Tibial nerve (tissue), 4 donors: ENCODE measurements at regions not wholly inside any gene's neighbourhood (a gene's known extent, or its start where the extent isn't known, plus 50 kb on each side); places are given as distances from the start of the nearest gene placed in this dataset.

Source experiments
- DNase-seq, 2 donors: peaks; one replicate each; pipeline ENCODE4 v3.0.0-alpha.2; 2019; ENCODE audit warnings: low spot score in 2 of 2
- H3K27ac ChIP-seq, 4 donors: fragments of 200-600 bp; sonication (generic) in 3 of 4; one replicate each; pipeline ENCODE4 v1.5.1; 2017 to 2019; ENCODE audit warnings: mild to moderate bottlenecking in 1 of 4
- H3K27me3 ChIP-seq, 2 donors: fragments of 200-600 bp; sonication (generic) in 1 of 2; one replicate each; pipeline versions ENCODE4 v1.5.1 to v1.6.0; 2017 to 2019
- H3K36me3 ChIP-seq, 3 donors: fragments of 200-600 bp; sonication (generic); one replicate each; pipeline ENCODE4 v1.5.1; 2018 to 2019
- H3K4me1 ChIP-seq, 4 donors: fragments of 200-600 bp; sonication (generic) in 3 of 4; one replicate each; pipeline ENCODE4 v1.5.1; 2017 to 2019
- H3K4me3 ChIP-seq, 4 donors: fragments of 200-600 bp; sonication (generic) in 3 of 4; one replicate each; pipeline ENCODE4 v1.5.1; 2017 to 2019; ENCODE audit warnings: mild to moderate bottlenecking in 1 of 4, moderate library complexity in 1 of 4
- H3K9me3 ChIP-seq, 4 donors: fragments of 200-600 bp; sonication (generic) in 3 of 4; one replicate each; pipeline ENCODE4 v1.5.1; 2017 to 2019
- EP300 ChIP-seq, 2 donors: sonication (generic); formaldehyde crosslinking; IDR thresholded peaks; one replicate each; pipeline ENCODE4 v1.6.1; 2017; ENCODE audit warnings: antibody characterized with exemption in 2 of 2, mild to moderate bottlenecking in 1 of 2
- POLR2A ChIP-seq, 2 donors: fragments of 450-650 bp; IDR thresholded peaks; one replicate each; pipeline ENCODE4 v1.6.1; 2017; ENCODE audit warnings: antibody characterized with exemption in 2 of 2, mild to moderate bottlenecking in 2 of 2, moderate library complexity in 2 of 2
- WGBS, 2 donors: methylation state at CpG; one replicate each; pipeline ENCODE4 v1.1.5; 2018; 5-methylcytosine and 5-hydroxymethylcytosine counted together
- TF ChIP-seq, protein P1 (sequence below), 5 experiments: fragments of 200-600 bp in 3 of 5; fragments of 450-650 bp in 2 of 5; sonication (generic) in 3 of 5; IDR thresholded peaks; one replicate each; pipeline ENCODE4 v1.5.1; 2016 to 2019; ENCODE audit warnings: antibody characterized with exemption in 5 of 5, mild to moderate bottlenecking in 3 of 5, moderate library complexity in 2 of 5

DNA sequence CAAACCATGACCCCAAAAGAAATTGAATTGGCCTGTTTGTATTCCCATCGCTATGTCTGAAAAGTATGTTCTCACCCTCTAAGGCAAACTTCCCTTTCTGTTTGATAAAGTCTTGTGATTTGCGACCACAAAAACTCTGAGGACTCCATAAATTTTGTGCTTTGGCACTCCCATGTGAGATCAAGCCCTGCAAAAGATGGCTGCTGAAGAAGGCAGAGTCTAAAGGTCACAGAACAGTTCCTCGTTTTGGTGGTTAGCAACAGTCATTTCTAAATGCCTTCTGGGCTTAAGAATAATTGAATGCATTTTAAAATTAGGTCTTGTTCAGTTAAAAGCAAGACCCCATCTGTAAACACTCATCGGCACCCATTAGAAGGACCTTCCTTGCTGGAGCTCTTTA lies 441.6 kb downstream of the OMA1 start:
- Histone ChIP-seq H3K9me3 (no peaks in the 10 kb centered on the region), H3K27me3 (no peaks in the 10 kb centered on the region), H3K27ac (no peak overlapping the region), H3K4me3 (no peak overlapping the region), H3K4me1 (no peaks in the 10 kb centered on the region), H3K36me3 (no peaks in the 10 kb centered on the region)
- 33 to 48% methylated on average over 4 of the region's 4 CpGs for WGBS, 2 donors
- TF ChIP-seq, protein P1, sequence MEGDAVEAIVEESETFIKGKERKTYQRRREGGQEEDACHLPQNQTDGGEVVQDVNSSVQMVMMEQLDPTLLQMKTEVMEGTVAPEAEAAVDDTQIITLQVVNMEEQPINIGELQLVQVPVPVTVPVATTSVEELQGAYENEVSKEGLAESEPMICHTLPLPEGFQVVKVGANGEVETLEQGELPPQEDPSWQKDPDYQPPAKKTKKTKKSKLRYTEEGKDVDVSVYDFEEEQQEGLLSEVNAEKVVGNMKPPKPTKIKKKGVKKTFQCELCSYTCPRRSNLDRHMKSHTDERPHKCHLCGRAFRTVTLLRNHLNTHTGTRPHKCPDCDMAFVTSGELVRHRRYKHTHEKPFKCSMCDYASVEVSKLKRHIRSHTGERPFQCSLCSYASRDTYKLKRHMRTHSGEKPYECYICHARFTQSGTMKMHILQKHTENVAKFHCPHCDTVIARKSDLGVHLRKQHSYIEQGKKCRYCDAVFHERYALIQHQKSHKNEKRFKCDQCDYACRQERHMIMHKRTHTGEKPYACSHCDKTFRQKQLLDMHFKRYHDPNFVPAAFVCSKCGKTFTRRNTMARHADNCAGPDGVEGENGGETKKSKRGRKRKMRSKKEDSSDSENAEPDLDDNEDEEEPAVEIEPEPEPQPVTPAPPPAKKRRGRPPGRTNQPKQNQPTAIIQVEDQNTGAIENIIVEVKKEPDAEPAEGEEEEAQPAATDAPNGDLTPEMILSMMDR (IDR thresholded peaks at IDR 0.05), result no peak
- TF ChIP-seq POLR2A (IDR thresholded peaks at IDR 0.05), result no peak
- TF ChIP-seq EP300 (IDR thresholded peaks at IDR 0.05), result no peak
- DNase-seq, result no peak

DNA sequence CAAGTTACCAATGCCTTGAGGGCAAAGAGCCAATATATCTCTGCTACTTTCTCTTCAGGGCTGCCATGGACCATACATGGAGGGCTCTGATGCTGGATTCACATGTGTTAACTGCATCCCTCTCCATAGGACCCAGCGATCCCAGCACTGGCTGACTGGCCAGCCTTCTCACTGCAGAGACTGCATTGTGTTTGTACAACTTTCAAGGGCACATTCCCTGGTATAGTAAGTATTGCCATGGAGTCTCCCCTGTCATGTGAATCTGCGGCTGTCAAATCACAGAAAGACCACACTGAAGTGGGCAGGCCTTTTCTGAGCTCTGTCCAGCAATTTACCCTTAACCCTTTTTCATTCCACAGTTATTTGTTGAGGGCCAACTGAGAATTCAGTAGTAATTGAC lies 449.8 kb downstream of the OMA1 start:
- H3K36me3 ChIP-seq, result no peaks in the 10 kb centered on the region
- DNase-seq, result no peak
- H3K4me1 ChIP-seq, result no peaks in the 10 kb centered on the region
- H3K27ac ChIP-seq, result no peak overlapping the region
- no peaks in the 10 kb centered on the region for H3K9me3 ChIP-seq
- 91 to 94% methylated on average over 2 of the region's 2 CpGs for WGBS, 2 donors
- H3K4me3 ChIP-seq, result no peak overlapping the region
- TF ChIP-seq POLR2A (IDR thresholded peaks at IDR 0.05), result no peak
- no peaks in the 10 kb centered on the region for H3K27me3 ChIP-seq

DNA sequence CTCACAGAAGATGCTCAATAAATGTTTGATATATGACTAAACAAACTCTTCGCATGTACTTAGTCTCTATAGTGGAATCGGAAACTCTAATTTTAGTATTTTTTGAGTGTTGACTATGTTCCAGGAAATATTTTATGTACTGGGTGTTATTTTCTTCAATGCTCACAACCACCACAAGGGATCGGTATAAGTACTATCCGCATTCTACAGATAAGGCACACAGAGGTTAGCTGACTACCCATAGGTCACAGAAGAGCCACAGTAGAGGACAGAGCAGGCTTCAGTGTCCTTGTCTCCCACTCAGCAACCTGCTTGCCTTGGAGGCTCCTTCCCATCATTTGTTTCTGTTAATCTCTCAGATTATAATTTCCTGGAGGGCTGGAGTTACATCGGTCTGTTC lies 451.3 kb downstream of the OMA1 start:
- H3K27me3 ChIP-seq, result no peaks in the 10 kb centered on the region
- H3K4me3 ChIP-seq, result no peak overlapping the region
- no peak overlapping the region for H3K27ac ChIP-seq
- no peak for DNase-seq
- WGBS, 2 donors, result 90 to 92% methylated on average over 5 of the region's 5 CpGs
- TF ChIP-seq, protein P1 (IDR thresholded peaks at IDR 0.05), result no peak
- TF ChIP-seq POLR2A (IDR thresholded peaks at IDR 0.05) (no peak), EP300 (IDR thresholded peaks at IDR 0.05) (no peak)
- H3K36me3 ChIP-seq, result no peaks in the 10 kb centered on the region
- no peaks in the 10 kb centered on the region for H3K9me3 ChIP-seq
- peaks cover 0 to under 1% (median 0%) of the 10 kb centered on the region in 4 donors for H3K4me1 ChIP-seq

DNA sequence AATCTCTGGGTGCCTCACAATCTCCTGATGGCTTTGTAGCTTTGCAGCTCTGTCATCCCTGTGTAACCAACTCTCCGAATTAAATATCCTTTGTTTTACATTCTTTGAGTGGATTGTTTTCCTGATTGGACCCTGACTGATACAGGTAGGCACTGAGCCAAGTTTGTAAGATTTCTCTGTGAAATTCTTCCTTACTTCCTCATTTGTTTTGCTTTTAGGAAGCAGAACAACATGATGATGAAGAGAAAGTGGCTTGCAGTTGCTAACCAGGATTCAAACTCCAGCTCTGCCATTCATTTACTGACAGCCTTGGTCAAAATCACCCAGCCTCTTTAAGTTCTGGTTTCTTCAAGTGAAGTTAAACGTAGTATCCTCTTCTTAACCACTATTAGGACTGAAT lies 452.3 kb downstream of the OMA1 start:
- H3K4me1 ChIP-seq, result peaks cover 0 to 7% (median 0%) of the 10 kb centered on the region in 4 donors
- no peaks in the 10 kb centered on the region for H3K36me3 ChIP-seq
- TF ChIP-seq, protein P1 (IDR thresholded peaks at IDR 0.05), result no peak
- TF ChIP-seq POLR2A (IDR thresholded peaks at IDR 0.05), result no peak
- no peak for TF ChIP-seq EP300 (IDR thresholded peaks at IDR 0.05)
- H3K9me3 ChIP-seq, result no peaks in the 10 kb centered on the region
- H3K4me3 ChIP-seq, result no peak overlapping the region
- H3K27me3 ChIP-seq, result no peaks in the 10 kb centered on the region
- WGBS, 2 donors, result 63 to 66% methylated on average over 2 of the region's 2 CpGs
- H3K27ac ChIP-seq, result no peak overlapping the region
- no peak for DNase-seq

DNA sequence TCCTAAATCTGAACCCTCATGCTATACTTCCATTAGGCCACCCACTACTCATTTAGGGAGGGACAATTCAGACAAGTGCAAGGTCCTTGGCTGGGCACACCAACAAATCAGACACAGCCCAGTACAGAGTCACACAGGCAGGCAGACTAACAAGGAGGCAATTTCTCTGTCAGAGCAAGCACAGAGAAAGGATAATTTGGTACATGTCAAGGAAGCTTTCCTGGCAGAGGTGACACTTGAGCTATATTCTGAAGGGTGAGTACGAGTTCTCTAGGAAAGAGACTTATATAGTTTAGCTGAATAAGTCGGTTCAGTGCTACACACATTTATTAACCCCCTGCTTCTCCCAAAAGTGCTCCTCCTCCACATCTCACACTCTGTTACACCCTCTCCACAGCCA lies 455.9 kb downstream of the OMA1 start:
- H3K4me3 ChIP-seq, result no peak overlapping the region
- peaks cover 0 to 7% (median 0%) of the 10 kb centered on the region in 4 donors for H3K4me1 ChIP-seq
- H3K9me3 ChIP-seq, result no peaks in the 10 kb centered on the region
- H3K27ac ChIP-seq, result no peak overlapping the region
- no peaks in the 10 kb centered on the region for H3K27me3 ChIP-seq
- H3K36me3 ChIP-seq, result no peaks in the 10 kb centered on the region
- DNase-seq, result no peak
- 62 to 63% methylated on average over 2 of the region's 2 CpGs for WGBS, 2 donors
- TF ChIP-seq EP300 (IDR thresholded peaks at IDR 0.05) (no peak), POLR2A (IDR thresholded peaks at IDR 0.05) (no peak)
- TF ChIP-seq, protein P1 (IDR thresholded peaks at IDR 0.05), result no peak
